ENCODE measurements at regions not wholly inside any gene's neighbourhood (a gene's known extent, or its start where the extent isn't known, plus 50 kb on each side); places are given as distances from the start of the nearest gene placed in this dataset.

- no peak for TF ChIP-seq CTCF (IDR thresholded peaks at IDR 0.05)
- no peak for TF ChIP-seq EP300 (IDR thresholded peaks at IDR 0.05)
- no peak for TF ChIP-seq POLR2A (IDR thresholded peaks at IDR 0.05)
These were observed 551.7 kb upstream of the CFAP20DC start for GRCh38 chr3:59601486-59601885.
